ENCODE measurements at regions not wholly inside any gene's neighbourhood (a gene's known extent, or its start where the extent isn't known, plus 50 kb on each side); places are given as distances from the start of the nearest gene placed in this dataset.

DNA sequence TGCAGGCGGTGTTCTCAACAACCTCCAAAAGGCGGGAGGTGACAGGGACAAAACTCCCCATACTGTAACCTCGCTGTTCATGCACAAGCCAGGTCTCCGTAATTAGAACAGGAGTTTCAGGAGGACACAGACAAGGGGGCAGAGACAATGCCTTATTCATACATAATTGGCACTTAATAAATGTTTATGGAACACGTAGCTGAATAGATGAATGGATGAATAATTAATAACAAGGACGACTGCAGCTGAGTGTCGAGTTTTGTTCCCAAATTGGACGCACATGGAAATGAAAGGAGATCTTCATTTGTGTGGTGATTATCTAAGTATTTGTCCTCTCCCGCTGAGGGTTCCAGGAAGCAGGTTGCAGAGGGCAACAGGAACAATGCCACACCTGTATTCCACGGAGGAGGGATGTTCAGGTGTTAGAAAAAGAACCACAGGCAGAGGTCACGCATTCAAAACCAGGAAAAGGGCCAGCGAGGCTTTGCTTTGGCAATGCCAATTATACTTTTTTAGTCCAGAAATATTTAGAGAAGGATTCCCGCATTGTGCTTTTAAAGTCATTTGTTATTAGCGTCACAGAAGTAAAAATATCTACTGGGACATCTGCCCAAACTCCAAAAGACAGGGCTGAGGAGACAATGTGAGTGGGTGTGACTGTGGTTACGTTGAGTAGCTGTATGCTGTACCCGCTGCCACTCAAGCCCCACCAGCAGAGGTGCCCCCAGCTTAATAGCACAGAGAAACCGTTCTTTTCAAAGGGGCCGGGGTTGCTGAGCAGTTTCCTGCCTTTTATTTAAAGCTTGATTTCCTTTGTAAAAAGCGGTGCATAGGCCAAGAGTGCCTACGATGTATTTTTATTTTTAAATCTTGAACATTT, 123.3 kb downstream of the PXDC1 start:
- Histone ChIP-seq H3K18ac (ENCODE audit: low read depth, low read length) (no peak overlapping the region), H2AK5ac (ENCODE audit: low read depth, low read length) (no peak overlapping the region), H3K4ac (ENCODE audit: low read depth, low read length) (no peak overlapping the region), H3K4me2 (ENCODE audit: low read depth, low read length) (no peak overlapping the region), H4K5ac (ENCODE audit: low read depth, low read length) (no peak overlapping the region), H3K36me3 (ENCODE audit: control insufficient read depth, insufficient read depth, low read length) (no peaks in the 10 kb centered on the region), H2BK5ac (ENCODE audit: low read depth, low read length, poor library complexity, severe bottlenecking) (no peak overlapping the region), H3K27me3 (ENCODE audit: control insufficient read depth, insufficient read depth, low read length) (peaks cover 70% of the 10 kb centered on the region), H2AFZ (replicated peaks; ENCODE audit: low read length, poor library complexity) (no peak overlapping the region), H3K27ac (ENCODE audit: insufficient read depth, low read length) (no peak overlapping the region), H4K8ac (ENCODE audit: low read depth in 2 of 2, low read length in 2 of 2) (no peak overlapping the region), H2BK15ac (ENCODE audit: low read depth, low read length) (no peak overlapping the region), H3K14ac (replicated peaks; ENCODE audit: low read depth, low read length) (no peak overlapping the region), H4K20me1 (ENCODE audit: insufficient read depth, low read length) (no peaks in the 10 kb centered on the region), H3K9me1 (ENCODE audit: insufficient read depth, low read length) (no peaks in the 10 kb centered on the region), H4K91ac (ENCODE audit: insufficient read depth, low read depth, low read length) (no peak overlapping the region), H3K9ac (ENCODE audit: low read depth, low read length) (no peak overlapping the region), H3K56ac (ENCODE audit: extremely low read depth, insufficient read depth, low read length) (no peak overlapping the region), H3K79me1 (ENCODE audit: low read depth in 1 of 2, low read length in 2 of 2) (no peaks in the 10 kb centered on the region), H2BK20ac (ENCODE audit: low read depth, low read length) (no peak overlapping the region), H2BK120ac (ENCODE audit: low read depth, low read length) (no peak overlapping the region), H3K4me3 (ENCODE audit: insufficient read depth, low read depth, low read length) (no peak overlapping the region), H3K9me3 (ENCODE audit: control insufficient read depth, insufficient read depth, low read length) (no peaks in the 10 kb centered on the region), H3K4me1 (ENCODE audit: control insufficient read depth, insufficient read depth, low read length) (no peaks in the 10 kb centered on the region), H3K23ac (ENCODE audit: low read depth, low read length) (no peak overlapping the region), H2AK9ac (replicated peaks; ENCODE audit: low read depth, low read length, poor library complexity) (no peak overlapping the region)
- in situ Hi-C loops (cut with MboI; ENCODE audit: low sequenced_read_pairs) (no loop called here), intact Hi-C loops (cut with micrococcal nuclease) (no loop called here), dilution Hi-C loops (cut with HindIII; ENCODE audit: low sequenced_read_pairs, unreplicated experiment) (no loop called here)
- 48% methylated on average over 7 of the region's 20 CpGs; no CpG with 5 or more reads in 1 of the 2 experiments for WGBS, 2 experiments (ENCODE audit: extremely low coverage in 2 of 2, insufficient read length in 1 of 2)
- no TSS peak for BruUV-seq (replicated peaks)
- ATAC-seq (ENCODE audit: low read depth): no peak
- TF ChIP-seq RCOR1 (IDR thresholded peaks at IDR 0.05; ENCODE audit: insufficient replicate concordance, low read length) (no peak), MAZ (IDR thresholded peaks at IDR 0.05; ENCODE audit: borderline replicate concordance, low read depth, low read length) (no peak), FOS (IDR thresholded peaks at IDR 0.05; ENCODE audit: low read depth, low read length) (no peak)
- POLR2A ChIA-PET (ENCODE audit: unreplicated experiment): no interaction called here
- CTCF ChIA-PET: no interaction called here
- no peak for DNase-seq
